Testis (tissue), 2 donors: ENCODE measurements at regions not wholly inside any gene's neighbourhood (a gene's known extent, or its start where the extent isn't known, plus 50 kb on each side); places are given as distances from the start of the nearest gene placed in this dataset.

Experiments
- POLR2A ChIP-seq: fragments of 450-650 bp; IDR thresholded peaks from one replicate; pipeline ENCODE4 v1.6.1; 2017; ENCODE audit warnings: antibody characterized with exemption, mild to moderate bottlenecking, moderate library complexity
- TF ChIP-seq, protein P1 (sequence below), 3 experiments: fragments of 450-650 bp in 2 of 3; fragments of 200-600 bp in 1 of 3; sonication (generic) in 1 of 3; IDR thresholded peaks; one replicate each; pipeline ENCODE4 v1.5.1; 2016 to 2019; ENCODE audit warnings: antibody characterized with exemption in 3 of 3, mild to moderate bottlenecking in 2 of 3, moderate library complexity in 1 of 3

DNA sequence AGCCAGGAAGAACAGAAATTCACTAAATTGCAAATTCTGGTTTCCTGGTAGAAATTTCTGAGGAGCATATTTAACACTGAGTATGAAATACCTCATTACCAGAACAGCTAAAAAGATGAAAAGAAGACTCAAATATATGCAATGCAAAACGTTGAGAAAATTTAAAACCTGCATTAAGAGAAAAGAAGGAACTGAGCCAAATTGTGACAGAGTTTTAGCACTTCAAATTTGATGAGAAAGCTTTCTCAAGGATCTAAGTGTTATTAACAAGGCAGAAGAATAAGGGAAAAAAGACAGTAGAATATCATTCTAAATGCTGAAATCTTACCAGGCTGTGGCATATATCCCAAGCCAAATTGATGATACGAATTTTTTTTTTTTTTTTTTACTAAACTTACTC is 443.0 kb downstream of the COL12A1 start:
- TF ChIP-seq, protein P1, sequence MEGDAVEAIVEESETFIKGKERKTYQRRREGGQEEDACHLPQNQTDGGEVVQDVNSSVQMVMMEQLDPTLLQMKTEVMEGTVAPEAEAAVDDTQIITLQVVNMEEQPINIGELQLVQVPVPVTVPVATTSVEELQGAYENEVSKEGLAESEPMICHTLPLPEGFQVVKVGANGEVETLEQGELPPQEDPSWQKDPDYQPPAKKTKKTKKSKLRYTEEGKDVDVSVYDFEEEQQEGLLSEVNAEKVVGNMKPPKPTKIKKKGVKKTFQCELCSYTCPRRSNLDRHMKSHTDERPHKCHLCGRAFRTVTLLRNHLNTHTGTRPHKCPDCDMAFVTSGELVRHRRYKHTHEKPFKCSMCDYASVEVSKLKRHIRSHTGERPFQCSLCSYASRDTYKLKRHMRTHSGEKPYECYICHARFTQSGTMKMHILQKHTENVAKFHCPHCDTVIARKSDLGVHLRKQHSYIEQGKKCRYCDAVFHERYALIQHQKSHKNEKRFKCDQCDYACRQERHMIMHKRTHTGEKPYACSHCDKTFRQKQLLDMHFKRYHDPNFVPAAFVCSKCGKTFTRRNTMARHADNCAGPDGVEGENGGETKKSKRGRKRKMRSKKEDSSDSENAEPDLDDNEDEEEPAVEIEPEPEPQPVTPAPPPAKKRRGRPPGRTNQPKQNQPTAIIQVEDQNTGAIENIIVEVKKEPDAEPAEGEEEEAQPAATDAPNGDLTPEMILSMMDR (IDR thresholded peaks at IDR 0.05): no peak
- no peak for TF ChIP-seq POLR2A
